COLO829 (cell line): ENCODE measurements at regions not wholly inside any gene's neighbourhood (a gene's known extent, or its start where the extent isn't known, plus 50 kb on each side); places are given as distances from the start of the nearest gene placed in this dataset.
"Not testable (repeated sequence)": the region's sequence is repeated elsewhere in the genome, so short reads cannot be mapped to it uniquely, and the experiment has no call there.

Experiments
- DNase-seq: peaks from one replicate; pipeline ENCODE4 v3.0.0; 2012; ENCODE audit warnings: low spot score

- DNase-seq, result no peak
Observed at GRCh38 chr3:18538463-18539230, 113.5 kb upstream of the SATB1 start.

- no peak for DNase-seq
Observed at GRCh38 chr3:18533039-18533438, 107.9 kb upstream of the SATB1 start.

- DNase-seq, result no peak
Observed at GRCh38 chr3:18531662-18532061, 106.5 kb upstream of the SATB1 start.

GRCh38 chr3:18529631-18530030 is 104.5 kb upstream of the SATB1 start:
- no peak for DNase-seq

- DNase-seq, result no peak
Observed at GRCh38 chr3:18527691-18528090, 102.6 kb upstream of the SATB1 start.

GRCh38 chr3:18526667-18527066 is 101.5 kb upstream of the SATB1 start:
- no peak for DNase-seq

- DNase-seq, result not testable (repeated sequence)
Observed at GRCh38 chr3:18516170-18516569, 91.0 kb upstream of the SATB1 start.

GRCh38 chr3:18513091-18513490 is 88.0 kb upstream of the SATB1 start:
- DNase-seq, result no peak

GRCh38 chr3:18512007-18512406 is 86.9 kb upstream of the SATB1 start:
- DNase-seq, result no peak

- no peak for DNase-seq
Observed at GRCh38 chr3:18510947-18511346, 85.8 kb upstream of the SATB1 start.

GRCh38 chr3:18507333-18507732 is 82.2 kb upstream of the SATB1 start:
- no peak for DNase-seq

- no peak for DNase-seq
Observed at GRCh38 chr3:18505056-18505455, 79.9 kb upstream of the SATB1 start.

GRCh38 chr3:18501679-18502343 is 76.7 kb upstream of the SATB1 start:
- DNase-seq, result no peak

GRCh38 chr3:18500322-18500721 is 75.2 kb upstream of the SATB1 start:
- no peak for DNase-seq

GRCh38 chr3:18499301-18499700 is 74.2 kb upstream of the SATB1 start:
- no peak for DNase-seq

- DNase-seq, result no peak
Observed at GRCh38 chr3:18494251-18494650, 69.1 kb upstream of the SATB1 start.

- DNase-seq, result no peak
Observed at GRCh38 chr3:18489939-18490338, 64.8 kb upstream of the SATB1 start.

GRCh38 chr3:18483226-18483625 is 58.1 kb upstream of the SATB1 start:
- no peak for DNase-seq

- no peak for DNase-seq
Observed at GRCh38 chr3:18481946-18482548, 56.9 kb upstream of the SATB1 start.

- no peak for DNase-seq
Observed at GRCh38 chr3:18477620-18478019, 52.5 kb upstream of the SATB1 start.
